Esophagus squamous epithelium (tissue), 4 donors: ENCODE measurements at regions not wholly inside any gene's neighbourhood (a gene's known extent, or its start where the extent isn't known, plus 50 kb on each side); places are given as distances from the start of the nearest gene placed in this dataset.

Experiments used
- POLR2A ChIP-seq, 4 donors: fragments of 450-650 bp; IDR thresholded peaks; one replicate each; pipeline ENCODE4 v1.6.1; 2017; ENCODE audit warnings: antibody characterized with exemption in 4 of 4, mild to moderate bottlenecking in 4 of 4, moderate library complexity in 3 of 4
- TF ChIP-seq, protein P1 (sequence below), 6 experiments: fragments of 450-650 bp in 4 of 6; fragments of 200-600 bp in 2 of 6; sonication (generic) in 2 of 6; IDR thresholded peaks; one replicate each; pipeline ENCODE4 v1.5.1; 2016 to 2019; ENCODE audit warnings: antibody characterized with exemption in 6 of 6, mild to moderate bottlenecking in 4 of 6, moderate library complexity in 4 of 6

DNA sequence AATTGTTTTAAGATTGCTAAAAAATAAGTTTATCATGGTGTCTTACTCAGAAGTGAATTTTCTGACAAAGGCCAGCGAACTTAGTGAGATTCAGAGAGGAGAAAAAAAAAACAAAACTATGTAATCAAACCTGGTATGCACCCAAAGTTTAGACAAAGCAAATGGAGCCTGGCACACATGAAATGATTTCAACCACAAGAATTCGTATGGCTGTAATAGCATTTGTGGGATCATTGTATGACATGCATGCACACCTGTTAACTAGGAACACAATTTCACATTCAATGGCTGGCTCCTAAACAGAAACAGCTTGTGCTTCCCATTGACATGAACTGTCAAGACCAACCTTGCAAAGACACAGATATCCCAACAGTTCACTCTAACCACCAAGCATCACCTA, 94.6 kb downstream of the ZIC4 start:
- TF ChIP-seq, protein P1, sequence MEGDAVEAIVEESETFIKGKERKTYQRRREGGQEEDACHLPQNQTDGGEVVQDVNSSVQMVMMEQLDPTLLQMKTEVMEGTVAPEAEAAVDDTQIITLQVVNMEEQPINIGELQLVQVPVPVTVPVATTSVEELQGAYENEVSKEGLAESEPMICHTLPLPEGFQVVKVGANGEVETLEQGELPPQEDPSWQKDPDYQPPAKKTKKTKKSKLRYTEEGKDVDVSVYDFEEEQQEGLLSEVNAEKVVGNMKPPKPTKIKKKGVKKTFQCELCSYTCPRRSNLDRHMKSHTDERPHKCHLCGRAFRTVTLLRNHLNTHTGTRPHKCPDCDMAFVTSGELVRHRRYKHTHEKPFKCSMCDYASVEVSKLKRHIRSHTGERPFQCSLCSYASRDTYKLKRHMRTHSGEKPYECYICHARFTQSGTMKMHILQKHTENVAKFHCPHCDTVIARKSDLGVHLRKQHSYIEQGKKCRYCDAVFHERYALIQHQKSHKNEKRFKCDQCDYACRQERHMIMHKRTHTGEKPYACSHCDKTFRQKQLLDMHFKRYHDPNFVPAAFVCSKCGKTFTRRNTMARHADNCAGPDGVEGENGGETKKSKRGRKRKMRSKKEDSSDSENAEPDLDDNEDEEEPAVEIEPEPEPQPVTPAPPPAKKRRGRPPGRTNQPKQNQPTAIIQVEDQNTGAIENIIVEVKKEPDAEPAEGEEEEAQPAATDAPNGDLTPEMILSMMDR (IDR thresholded peaks at IDR 0.05), result no peak
- TF ChIP-seq POLR2A (IDR thresholded peaks at IDR 0.05), result no peak
